ENCODE measurements at regions not wholly inside any gene's neighbourhood (a gene's known extent, or its start where the extent isn't known, plus 50 kb on each side); places are given as distances from the start of the nearest gene placed in this dataset.

GRCh38 chr3:26915208-26915607, 292.6 kb downstream of the LRRC3B start:
- no peak overlapping the region for H3K4me2 ChIP-seq (ENCODE audit: low read depth, low read length)
- H3K9me3 ChIP-seq (ENCODE audit: low read length): no peaks in the 10 kb centered on the region
- DNase-seq (ENCODE audit: low spot score): no peak
- in situ Hi-C loops (cut with HindIII; ENCODE audit: extremely low pct_ligation_motif_present, low pct_unique_long_range_greater_than_20kb): no loop called here
- no peaks in the 10 kb centered on the region for H4K20me1 ChIP-seq (ENCODE audit: insufficient read depth, low read length)
- ATAC-seq: no peak
- no peak for TF ChIP-seq ZNF205 (CRISPR knock-in tag; IDR thresholded peaks at IDR 0.05)
- TF ChIP-seq ZBTB26 (CRISPR knock-in tag; IDR thresholded peaks at IDR 0.05; ENCODE audit: borderline replicate concordance): no peak
- no peak for TF ChIP-seq HNRNPH1 (optimal IDR thresholded peaks at IDR 0.05; ENCODE audit: low read depth, low read length)
- no peak for TF ChIP-seq SKIL (CRISPR knock-in tag; IDR thresholded peaks at IDR 0.05; ENCODE audit: borderline replicate concordance)
- no peak for TF ChIP-seq ZNF556 (CRISPR knock-in tag; IDR thresholded peaks at IDR 0.05; ENCODE audit: borderline replicate concordance)
- no peak for TF ChIP-seq BCL3 (CRISPR knock-in tag; IDR thresholded peaks at IDR 0.05)
- no peak for TF ChIP-seq ZNF317 (CRISPR knock-in tag; IDR thresholded peaks at IDR 0.05)
- TF ChIP-seq ARNT2 (CRISPR knock-in tag; IDR thresholded peaks at IDR 0.05; ENCODE audit: low read depth): no peak
- no peak for TF ChIP-seq HDAC6 (IDR thresholded peaks at IDR 0.05; ENCODE audit: low read depth, low read length)
- TF ChIP-seq ZIK1 (CRISPR knock-in tag; IDR thresholded peaks at IDR 0.05; ENCODE audit: borderline replicate concordance, low read depth): no peak
- TF ChIP-seq JDP2 (CRISPR knock-in tag; IDR thresholded peaks at IDR 0.05; ENCODE audit: borderline replicate concordance): no peak
- no peak for TF ChIP-seq ZNF749 (CRISPR knock-in tag; IDR thresholded peaks at IDR 0.05; ENCODE audit: borderline replicate concordance)
- TF ChIP-seq ZBTB34 (CRISPR knock-in tag; IDR thresholded peaks at IDR 0.05): no peak
- no peak for TF ChIP-seq SMARCE1 (IDR thresholded peaks at IDR 0.05; ENCODE audit: borderline replicate concordance)
- no peak for TF ChIP-seq BRD4 (CRISPR knock-in tag; IDR thresholded peaks at IDR 0.05)
- TF ChIP-seq XRCC5 (optimal IDR thresholded peaks at IDR 0.05; ENCODE audit: low read length): no peak
- no peak for TF ChIP-seq ZZZ3 (CRISPR knock-in tag; IDR thresholded peaks at IDR 0.05; ENCODE audit: borderline replicate concordance)
- no peak for TF ChIP-seq ETV6 (CRISPR knock-in tag; conservative IDR thresholded peaks at IDR 0.05)
- TF ChIP-seq HOXA5 (CRISPR knock-in tag; IDR thresholded peaks at IDR 0.05): no peak
- no peaks in the 10 kb centered on the region for H3K27me3 ChIP-seq (ENCODE audit: control insufficient read depth in 1 of 2, insufficient read depth in 2 of 2, low read length in 2 of 2)
- H3K4me3 ChIP-seq (replicated peaks in 1 of 3; ENCODE audit: insufficient read depth in 1 of 3, low read depth in 2 of 3, low read length in 3 of 3): no peak overlapping the region
- ChIA-PET POLR2A (no interaction called here), CTCF (ENCODE audit: low intra/inter-chr PET ratio, low total read pairs) (no interaction called here)
- H3K27ac ChIP-seq (ENCODE audit: extremely low read length, insufficient read depth, low read length): no peak overlapping the region
- BruUV-seq (replicated peaks): no TSS peak
- no peaks in the 10 kb centered on the region for H3K79me2 ChIP-seq (ENCODE audit: insufficient read depth, low read length)
- no peak overlapping the region for H3K9ac ChIP-seq (ENCODE audit: insufficient read depth, low read depth, low read length)
- intact Hi-C loops (cut with micrococcal nuclease; ENCODE audit: unreplicated experiment): no loop called here
- H3K4me1 ChIP-seq (ENCODE audit: insufficient read depth, low read length): no peaks in the 10 kb centered on the region
- no peak overlapping the region for H2AFZ ChIP-seq (ENCODE audit: low read length)
- H3K36me3 ChIP-seq (replicated peaks in 1 of 2; ENCODE audit: control insufficient read depth in 1 of 2, insufficient read depth in 2 of 2, low read length in 2 of 2): no peaks in the 10 kb centered on the region
- no peak for FAIRE-seq

All from HepG2 (cell line).